ENCODE measurements at regions not wholly inside any gene's neighbourhood (a gene's known extent, or its start where the extent isn't known, plus 50 kb on each side); places are given as distances from the start of the nearest gene placed in this dataset.
A peak's percentile ranks its signal among the peaks of the same experiment; 100 is the strongest.

DNA sequence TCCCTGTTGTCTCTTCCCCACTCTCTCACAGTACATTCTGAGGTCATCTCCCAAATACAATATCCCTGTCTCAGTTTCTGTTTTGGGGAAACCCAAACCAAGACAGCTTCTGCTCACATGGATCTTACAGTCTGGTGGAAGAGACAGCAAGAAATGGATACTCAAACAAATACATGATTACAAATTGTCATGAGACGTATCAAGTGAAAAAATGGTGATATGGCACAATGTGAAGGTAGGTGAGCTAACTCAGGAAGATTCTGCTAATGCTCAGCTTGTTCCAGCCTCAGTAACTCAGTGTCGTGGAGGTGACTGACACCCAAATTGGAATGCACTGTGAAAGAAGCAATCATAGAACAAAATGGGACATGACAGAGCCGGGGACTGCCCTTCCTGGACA lies 68.3 kb downstream of the CHST1 start:
- no peak for DNase-seq (ENCODE audit: low read depth)

GRCh38 chr11:45596571-45596970 lies 68.9 kb downstream of the CHST1 start:
- DNase-seq (ENCODE audit: low read depth) = no peak

DNA sequence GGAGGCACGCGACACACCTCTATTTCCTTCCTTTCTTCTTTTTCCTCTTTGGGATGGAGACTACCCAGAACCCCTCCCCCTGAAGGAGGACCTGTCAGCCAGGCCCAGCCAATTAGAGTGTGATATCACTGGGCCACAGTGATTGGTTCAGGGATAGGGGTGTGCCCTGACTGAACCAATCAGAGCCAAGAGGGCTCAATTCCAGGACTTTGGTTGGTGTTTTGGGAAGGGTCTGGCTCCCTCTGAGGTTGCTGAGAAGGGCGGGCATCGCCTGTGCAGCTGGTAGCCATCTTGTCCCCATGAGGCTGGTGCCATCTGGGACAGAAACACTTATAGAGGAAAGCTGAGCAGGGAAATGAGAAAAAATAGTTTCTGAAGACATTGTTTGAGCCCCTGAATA lies 71.4 kb downstream of the CHST1 start:
- no peak for DNase-seq (ENCODE audit: low read depth)

DNA sequence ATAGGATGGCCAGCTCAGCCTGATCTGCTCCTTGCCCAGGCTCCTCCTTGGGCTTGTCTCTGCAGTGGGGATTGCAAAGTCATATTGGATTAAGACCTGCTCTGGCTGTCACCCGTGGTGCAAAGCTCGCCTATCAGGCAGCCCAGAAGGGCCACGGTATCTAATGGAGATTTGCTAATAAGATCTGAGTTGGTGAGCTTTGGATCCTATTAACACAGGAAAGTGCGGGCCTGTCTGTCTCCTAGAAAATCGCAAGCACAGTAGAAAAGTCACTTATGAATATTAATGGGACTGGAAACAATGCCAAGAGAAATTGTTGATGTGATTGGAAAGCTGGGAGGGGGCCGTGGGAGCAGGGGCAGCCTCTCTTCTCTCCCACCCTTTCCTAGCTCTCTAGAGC lies 72.8 kb downstream of the CHST1 start:
- DNase-seq (ENCODE audit: low read depth) = no peak

GRCh38 chr11:45590743-45591142 lies 74.7 kb downstream of the CHST1 start:
- no peak for DNase-seq (ENCODE audit: low read depth)

DNA sequence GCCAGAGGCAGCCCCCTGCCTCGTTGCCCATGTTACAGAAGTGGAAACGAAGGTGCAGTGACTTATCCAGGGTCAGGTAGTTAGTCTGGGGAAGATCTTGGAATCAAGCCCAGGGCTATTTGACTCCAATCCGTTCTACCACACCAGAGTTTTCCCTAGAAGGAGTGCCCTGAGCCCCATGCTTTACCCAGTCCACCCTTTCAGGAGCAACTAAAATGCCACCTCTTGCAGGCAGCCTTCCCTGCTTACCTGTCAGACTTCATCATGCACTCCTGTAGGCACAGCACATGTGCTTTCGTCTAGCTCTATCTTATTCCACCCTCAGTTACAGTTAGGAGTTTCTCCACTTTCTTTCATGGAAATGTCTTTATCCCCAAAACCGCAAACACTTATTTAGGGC lies 80.2 kb downstream of the CHST1 start:
- no peak for DNase-seq (ENCODE audit: low read depth)

GRCh38 chr11:45583981-45584566 lies 81.3 kb downstream of the CHST1 start:
- no peak for DNase-seq (ENCODE audit: low read depth)

DNA sequence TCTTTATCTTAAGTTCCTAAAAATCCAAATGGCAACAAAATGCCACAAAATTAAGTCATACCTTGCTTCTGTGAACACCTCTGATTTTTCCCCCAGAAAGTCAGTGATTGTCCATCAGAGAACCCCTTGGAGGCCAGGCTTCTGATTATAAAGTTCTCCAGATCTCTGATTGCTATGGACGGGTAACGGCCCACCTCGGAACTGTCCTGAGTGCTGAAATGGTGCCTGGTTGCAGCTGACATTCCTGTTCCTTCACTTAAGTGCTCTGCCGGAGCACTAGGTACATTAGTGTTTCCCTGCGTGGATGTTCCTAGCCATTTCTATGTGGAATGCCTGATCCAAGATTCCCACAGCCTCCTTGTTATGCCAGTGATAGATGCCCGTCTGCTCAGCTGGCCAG lies 85.0 kb downstream of the CHST1 start:
- DNase-seq (ENCODE audit: low read depth) = peak; percentile 4

DNA sequence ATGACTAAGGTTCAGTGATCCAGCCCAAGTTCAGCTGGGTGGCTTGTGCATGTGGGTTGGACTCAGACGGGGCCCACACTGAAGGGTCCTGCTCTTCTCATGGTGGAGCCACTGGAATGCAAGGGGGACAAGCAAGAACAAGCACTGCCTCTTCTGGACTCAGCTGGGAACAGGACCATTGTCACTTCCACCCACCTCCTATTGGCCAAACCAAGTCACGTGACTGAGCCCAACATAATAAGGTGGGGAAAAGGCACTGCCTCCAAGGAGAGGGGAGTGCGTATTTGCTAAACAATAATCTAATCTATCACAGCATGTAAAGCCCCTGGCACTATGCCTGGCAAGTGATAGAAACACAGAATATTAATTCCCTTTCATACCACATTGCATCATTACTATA lies 87.1 kb downstream of the CHST1 start:
- DNase-seq (ENCODE audit: low read depth) = no peak

DNA sequence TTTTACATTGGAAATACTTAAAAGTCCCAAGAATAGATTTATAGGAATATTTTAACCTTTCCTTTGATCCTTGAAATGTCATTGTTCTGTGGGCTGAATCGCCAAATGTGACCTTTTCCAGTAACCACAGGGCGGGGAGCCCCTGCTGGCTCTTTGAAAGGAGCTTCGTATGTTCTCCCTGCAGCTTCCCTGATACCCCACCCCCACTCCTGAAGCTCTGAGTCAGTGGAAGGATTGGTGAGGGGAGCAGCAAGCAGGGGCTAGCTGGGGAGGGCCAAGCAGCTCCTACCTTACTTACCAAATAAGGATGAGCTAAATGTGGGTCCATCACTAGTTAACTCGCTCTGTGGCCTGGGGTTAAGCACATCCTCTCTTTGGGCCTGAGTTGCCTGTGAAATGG lies 87.7 kb downstream of the CHST1 start:
- DNase-seq (ENCODE audit: low read depth) = no peak

GRCh38 chr11:45576461-45577215 lies 88.8 kb downstream of the CHST1 start:
- no peak for DNase-seq (ENCODE audit: low read depth)

GRCh38 chr11:45573728-45574127 lies 91.7 kb downstream of the CHST1 start:
- DNase-seq (ENCODE audit: low read depth) = no peak

DNA sequence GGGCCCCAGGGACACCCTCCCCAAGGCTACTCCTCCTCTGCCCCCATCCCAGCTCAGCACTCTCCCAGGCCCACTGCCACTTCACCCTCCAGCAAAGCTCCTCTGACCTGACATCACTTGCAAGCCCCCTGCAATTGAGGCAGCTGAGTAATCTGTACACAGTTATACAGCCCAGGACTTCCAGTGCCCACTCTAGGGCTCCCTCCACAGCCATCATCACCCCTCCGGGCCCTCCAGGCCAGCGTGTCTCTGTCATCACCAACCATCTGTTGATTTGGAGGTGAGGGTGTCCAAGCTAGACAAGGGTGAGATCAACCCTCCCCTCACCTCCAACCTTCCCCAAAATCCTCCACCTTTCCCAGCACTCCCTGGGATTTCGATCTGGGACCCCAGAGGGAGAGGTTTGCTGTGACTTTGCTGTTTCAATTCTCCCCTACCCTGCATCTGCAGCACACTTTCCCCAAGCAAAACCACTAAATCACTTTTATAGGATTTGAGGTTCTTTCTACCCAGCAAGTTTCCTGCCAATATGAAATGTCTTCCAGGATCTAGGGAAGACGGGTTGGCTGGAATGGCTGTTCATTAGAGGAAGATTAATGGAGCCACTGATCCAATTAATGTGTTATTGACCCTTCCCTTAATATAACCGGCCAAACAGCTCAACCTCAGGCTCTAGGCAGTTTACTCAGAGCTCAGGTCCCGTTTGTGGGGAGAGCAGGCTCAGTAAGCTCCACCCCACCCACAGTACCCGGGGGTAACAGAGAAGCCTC lies 92.9 kb downstream of the CHST1 start:
- no peak for DNase-seq (ENCODE audit: low read depth)

DNA sequence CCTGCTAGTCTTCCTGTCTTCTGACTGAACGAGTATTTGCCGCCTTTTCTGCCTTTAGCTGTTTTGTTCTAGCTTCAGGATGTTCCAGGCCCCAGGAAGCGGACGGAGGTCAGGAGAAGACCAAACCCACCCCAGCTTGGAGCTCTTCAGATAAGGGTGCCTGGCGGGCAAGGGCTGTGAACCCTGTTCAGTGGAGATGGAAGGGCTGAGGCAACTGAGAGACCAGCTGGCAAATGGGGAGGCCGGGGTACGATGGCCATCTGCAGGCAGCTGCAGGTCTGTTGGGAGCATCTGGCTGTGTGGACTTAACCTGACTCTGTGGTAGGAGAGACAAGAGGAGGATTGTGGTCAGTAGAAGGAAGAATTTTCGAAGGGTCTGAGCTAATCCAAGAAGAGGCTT lies 95.6 kb downstream of the CHST1 start:
- no peak for DNase-seq (ENCODE audit: low read depth)

DNA sequence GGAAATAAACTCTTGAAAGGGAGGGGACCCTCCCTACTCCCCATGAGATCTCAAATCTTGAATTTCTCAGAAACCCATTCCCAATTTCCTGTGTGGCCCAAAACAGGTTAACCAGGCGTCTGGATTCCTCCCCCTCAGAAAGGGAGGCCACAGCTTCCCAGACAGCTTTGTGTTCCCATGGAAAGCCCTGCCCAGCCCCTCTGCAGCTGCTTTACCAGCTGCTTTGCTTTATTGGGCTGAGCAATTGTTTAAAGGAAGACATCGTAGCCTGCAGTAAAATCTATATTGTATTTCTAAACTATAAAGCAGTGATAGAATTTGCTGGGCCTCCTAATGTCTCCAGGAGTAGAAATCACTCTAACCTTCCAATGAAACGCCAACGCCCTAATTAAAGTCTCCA lies 97.4 kb downstream of the CHST1 start:
- DNase-seq (ENCODE audit: low read depth) = no peak

DNA sequence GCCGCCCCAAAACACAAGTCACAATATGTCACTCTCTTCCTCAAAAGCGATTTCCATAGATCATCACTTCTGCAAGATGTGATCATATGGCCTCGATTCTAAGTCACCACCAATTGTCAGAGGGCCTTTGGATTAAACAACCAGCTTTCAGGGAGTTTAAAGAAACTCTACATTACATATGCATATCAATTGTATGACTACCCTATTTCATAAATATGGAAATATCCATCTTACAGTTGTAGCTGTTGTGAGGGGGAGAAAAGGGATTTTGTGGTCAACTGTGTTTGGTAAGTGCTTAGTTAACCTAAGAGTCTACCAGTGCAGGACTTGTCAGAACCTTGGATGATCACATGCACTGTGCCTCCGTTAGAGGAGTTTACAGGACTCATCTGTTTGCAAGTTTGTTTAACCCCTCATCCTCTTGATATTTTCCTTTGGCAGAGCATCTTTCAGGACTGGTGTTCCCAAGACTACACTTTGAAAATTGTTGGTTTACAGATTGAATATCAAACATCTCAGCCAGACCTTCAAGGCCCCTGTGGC lies 99.9 kb downstream of the CHST1 start:
- no peak for DNase-seq (ENCODE audit: low read depth)

GRCh38 chr11:45563810-45564209 lies 101.6 kb downstream of the CHST1 start:
- no peak for DNase-seq (ENCODE audit: low read depth)

- no peak for DNase-seq (ENCODE audit: low read depth)
Measured at GRCh38 chr11:45563171-45563570, 102.3 kb downstream of the CHST1 start.

DNA sequence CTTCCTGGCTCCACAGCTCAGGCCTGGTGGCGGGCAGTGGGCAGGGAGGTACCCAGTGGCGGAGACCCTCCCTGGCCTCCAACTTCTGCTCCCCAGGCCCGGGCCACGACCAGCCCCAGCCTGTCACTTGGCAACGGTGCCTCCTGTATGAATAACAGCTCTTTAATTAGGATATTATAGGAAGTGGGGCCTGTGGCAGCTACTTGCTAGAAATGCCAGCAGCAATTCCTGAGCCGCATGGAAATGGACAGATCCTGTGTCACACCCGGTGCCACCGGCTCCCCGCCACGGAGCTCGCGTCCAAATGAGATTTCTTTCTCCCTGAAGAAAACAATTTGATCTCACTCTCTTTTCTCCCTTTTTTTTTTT lies 104.5 kb downstream of the CHST1 start:
- DNase-seq (ENCODE audit: low read depth) = no peak

DNA sequence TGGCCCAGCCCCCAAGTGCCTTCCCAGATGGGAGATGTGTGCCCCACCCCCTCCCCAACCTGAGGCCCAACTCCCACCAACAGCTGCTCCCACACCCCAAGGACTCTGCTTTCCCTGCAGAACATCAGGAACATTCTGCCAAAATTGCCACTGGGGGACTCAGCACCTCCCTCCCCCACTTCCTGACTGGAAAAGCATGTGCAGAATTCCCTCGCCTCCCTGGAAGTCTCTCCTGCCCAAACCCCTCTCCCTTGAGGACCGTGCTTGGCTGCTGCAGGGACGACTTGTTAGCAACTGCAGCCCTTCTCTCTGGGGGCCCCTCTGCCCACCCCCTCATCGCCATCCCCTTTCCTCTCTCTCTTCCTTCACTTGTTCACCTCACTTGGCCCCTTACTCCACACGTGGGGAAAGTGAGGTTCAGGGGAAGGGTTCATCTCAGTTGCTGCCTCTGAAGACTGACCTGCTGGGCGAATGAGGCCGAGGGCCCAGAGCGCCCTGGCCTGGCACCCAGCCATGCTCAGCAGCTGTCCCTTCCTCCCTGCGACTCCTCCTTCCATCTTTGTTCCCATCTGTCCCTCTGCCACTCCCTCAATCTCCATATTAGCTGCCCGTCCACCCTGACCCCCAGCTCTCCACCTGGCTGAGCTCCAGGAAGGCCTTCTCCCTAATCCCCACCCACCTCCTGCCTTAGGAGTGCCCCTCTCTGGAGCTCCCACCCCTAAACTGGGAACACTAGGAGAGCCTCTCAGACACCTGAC lies 105.1 kb downstream of the CHST1 start:
- no peak for DNase-seq (ENCODE audit: low read depth)

DNA sequence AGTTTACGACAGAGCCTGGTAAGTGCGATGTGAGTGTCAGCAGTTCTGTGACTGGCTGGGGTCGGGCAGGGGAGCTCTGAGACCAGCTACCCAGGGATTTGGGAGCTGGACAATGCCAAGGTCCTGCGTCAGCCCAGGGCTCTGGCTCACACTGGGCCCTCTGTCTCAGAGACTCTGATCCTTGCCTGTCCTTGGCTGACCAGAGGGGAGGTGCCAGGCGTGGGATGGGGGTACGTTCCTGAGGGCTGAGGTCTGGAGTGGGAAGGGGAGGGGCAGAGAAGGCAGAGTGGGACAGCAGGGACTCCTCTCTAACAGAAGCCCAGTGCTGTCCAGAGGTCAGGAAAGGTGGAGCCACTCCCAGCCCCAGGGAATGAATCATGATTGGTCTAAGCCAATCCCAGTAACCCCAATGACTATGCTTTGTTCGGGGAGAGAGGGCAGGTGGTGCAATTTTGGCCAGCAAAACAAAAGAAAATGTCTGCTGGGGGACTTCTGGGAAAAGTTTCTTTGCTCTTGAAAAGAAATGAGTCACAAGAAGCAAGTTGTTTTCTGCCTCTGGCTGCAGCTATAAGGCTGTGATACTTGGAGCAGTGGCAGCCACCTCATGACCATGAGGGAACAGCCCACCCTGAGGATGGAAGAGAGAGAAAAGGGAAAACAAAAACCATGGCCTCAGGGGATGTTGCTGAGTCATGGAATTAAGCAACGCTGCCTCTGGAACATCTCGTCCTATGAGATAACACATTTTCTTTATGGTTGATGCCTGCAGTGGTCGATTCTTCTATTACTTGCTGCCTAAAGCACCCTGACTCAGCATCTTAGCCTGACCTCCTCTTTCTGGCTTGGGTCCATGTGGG lies 108.3 kb downstream of the CHST1 start:
- no peak for DNase-seq (ENCODE audit: low read depth)

Measured in GM04504 (cell line).